Calu3 (cell line): ENCODE measurements at regions not wholly inside any gene's neighbourhood (a gene's known extent, or its start where the extent isn't known, plus 50 kb on each side); places are given as distances from the start of the nearest gene placed in this dataset.

Source experiments
- BruUV-seq: library from RNA; stranded (reverse); fragments of 400-500 nt; replicated peaks from 2 replicates; lab custom pipeline; 2021; lab: Mats Ljungman, UMichigan
- CTCF ChIA-PET: fragments of 300-600 bp; sonication (Branson Sonifier 250); formaldehyde crosslinking; loops from one replicate; lab custom pipeline; 2022; ENCODE audit warnings: antibody characterized with exemption; lab: Charles Lee
- DNase-seq: peaks from one replicate; pipeline ENCODE4 v3.0.0; 2022
- H3K27ac Mint-ChIP-seq: one replicate; pipeline ENCODE4 v1.8.0; 2022; ENCODE audit warnings: mixed read lengths; ENCODE audit not compliant: unreplicated experiment
- H3K27me3 Mint-ChIP-seq: one replicate; pipeline ENCODE4 v1.8.0; 2022; ENCODE audit warnings: mixed read lengths; ENCODE audit not compliant: unreplicated experiment
- H3K36me3 Mint-ChIP-seq: one replicate; pipeline ENCODE4 v1.8.0; 2022; ENCODE audit warnings: mild to moderate bottlenecking, moderate library complexity, mixed read lengths; ENCODE audit not compliant: insufficient read depth, unreplicated experiment
- H3K4me1 Mint-ChIP-seq: one replicate; pipeline ENCODE4 v1.8.0; 2022; ENCODE audit warnings: mild to moderate bottlenecking, low read depth, mixed read lengths; ENCODE audit not compliant: unreplicated experiment
- H3K4me3 Mint-ChIP-seq: one replicate; pipeline ENCODE4 v1.8.0; 2022; ENCODE audit warnings: mild to moderate bottlenecking, low read depth, moderate library complexity, mixed read lengths; ENCODE audit not compliant: unreplicated experiment
- H3K9me3 Mint-ChIP-seq: one replicate; pipeline ENCODE4 v1.8.0; 2022; ENCODE audit warnings: low read depth, mixed read lengths; ENCODE audit not compliant: unreplicated experiment
- intact Hi-C: fragments of 100-400 bp; cut with micrococcal nuclease; formaldehyde crosslinking; loops from one replicate; pipeline ENCODE4 v1.10.0; 2022; ENCODE audit not compliant: unreplicated experiment
- TF ChIP-seq, protein P1 (sequence below): fragments of 200-600 bp; IDR thresholded peaks from one replicate; pipeline ENCODE4 v1.8.0; 2022; ENCODE audit warnings: antibody characterized with exemption; ENCODE audit not compliant: unreplicated experiment

DNA sequence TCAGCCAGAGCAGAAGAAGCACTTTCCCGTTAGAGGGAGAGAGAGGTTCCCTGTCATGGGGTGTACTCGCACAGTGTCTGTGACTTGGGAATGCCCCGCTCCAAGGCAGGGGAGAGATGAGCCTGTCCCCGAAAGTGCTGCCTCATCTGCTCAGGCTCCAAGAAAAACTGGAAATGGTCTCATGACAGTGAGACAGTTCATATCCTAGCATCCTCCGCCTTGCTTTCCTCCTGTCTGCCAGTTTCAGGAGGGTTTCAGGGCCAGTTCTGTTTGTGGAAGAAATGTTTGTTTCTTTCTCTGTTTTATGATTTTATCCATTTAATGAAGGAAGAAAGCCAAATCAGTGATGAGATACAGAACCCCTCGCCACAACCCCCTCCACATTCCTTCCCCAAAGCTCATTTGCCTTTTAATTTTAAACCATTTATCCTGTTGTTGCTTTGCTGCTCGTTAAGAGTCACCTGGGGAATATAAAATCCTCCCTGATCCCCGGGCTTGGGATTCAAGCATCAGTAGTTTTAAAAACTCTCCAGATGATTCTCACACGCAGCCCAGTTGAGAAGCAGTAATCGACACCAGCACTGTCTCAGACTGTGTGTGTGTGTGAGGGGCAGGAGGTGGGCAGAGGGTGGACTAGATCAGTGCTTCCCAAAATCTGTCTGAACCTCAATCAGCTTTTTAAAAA lies 144.6 kb upstream of the UBL3 start:
- intact Hi-C loops = no loop called here
- H3K27me3 Mint-ChIP-seq = no peaks in the 10 kb centered on the region
- no peak for DNase-seq
- H3K4me1 Mint-ChIP-seq = no peaks in the 10 kb centered on the region
- TF ChIP-seq, protein P1, sequence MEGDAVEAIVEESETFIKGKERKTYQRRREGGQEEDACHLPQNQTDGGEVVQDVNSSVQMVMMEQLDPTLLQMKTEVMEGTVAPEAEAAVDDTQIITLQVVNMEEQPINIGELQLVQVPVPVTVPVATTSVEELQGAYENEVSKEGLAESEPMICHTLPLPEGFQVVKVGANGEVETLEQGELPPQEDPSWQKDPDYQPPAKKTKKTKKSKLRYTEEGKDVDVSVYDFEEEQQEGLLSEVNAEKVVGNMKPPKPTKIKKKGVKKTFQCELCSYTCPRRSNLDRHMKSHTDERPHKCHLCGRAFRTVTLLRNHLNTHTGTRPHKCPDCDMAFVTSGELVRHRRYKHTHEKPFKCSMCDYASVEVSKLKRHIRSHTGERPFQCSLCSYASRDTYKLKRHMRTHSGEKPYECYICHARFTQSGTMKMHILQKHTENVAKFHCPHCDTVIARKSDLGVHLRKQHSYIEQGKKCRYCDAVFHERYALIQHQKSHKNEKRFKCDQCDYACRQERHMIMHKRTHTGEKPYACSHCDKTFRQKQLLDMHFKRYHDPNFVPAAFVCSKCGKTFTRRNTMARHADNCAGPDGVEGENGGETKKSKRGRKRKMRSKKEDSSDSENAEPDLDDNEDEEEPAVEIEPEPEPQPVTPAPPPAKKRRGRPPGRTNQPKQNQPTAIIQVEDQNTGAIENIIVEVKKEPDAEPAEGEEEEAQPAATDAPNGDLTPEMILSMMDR = no peak
- H3K9me3 Mint-ChIP-seq = no peaks in the 10 kb centered on the region
- H3K36me3 Mint-ChIP-seq = no peaks in the 10 kb centered on the region
- no peak overlapping the region for H3K27ac Mint-ChIP-seq
- CTCF ChIA-PET = interaction anchor here (0.7 kb wide), 1 partner anchor 84 kb away, joined by 4 read pairs; no protein-coding TSS in a partner anchor
- BruUV-seq = no TSS peak
- H3K4me3 Mint-ChIP-seq = no peak overlapping the region

DNA sequence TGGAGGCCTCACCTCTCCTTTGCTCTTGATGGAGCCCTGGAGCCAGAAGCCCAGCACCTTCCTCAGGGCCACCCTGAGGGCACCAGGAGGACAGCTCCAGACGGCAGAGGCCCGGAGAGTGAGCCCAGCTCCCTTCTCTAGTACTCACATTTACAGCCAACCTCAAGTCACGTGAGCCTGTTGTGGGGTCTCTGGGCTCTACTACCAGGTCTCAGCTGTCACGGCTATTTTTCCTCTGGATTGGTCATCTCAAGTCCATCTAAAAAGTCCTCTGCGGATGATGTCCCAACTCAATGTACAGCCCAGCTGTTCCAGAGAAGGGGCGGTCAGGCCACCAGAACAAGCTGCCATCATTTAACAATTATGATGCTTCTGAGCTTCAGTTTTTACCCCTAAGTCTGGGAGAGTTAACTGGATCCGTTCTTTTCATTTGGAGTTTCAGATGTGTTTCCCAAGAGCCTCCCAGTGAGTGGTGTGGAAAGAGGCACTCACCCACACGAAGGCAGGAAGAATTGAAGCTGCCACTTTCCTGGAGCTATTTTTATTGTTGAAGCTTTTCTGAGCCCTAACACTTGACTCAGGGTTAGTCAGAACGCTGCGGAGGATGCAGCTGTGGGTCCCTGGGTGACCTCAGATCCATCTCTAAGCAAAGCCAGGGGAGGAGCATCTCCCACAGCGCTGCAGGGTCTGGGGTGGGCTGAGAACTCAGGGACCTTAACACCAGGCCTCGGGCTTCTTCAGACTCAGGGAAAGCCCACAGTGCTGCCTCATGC lies 143.5 kb upstream of the UBL3 start:
- H3K9me3 Mint-ChIP-seq = no peaks in the 10 kb centered on the region
- intact Hi-C loops = no loop called here
- CTCF ChIA-PET = no interaction called here
- no peaks in the 10 kb centered on the region for H3K27me3 Mint-ChIP-seq
- no TSS peak for BruUV-seq
- H3K27ac Mint-ChIP-seq = no peak overlapping the region
- H3K4me1 Mint-ChIP-seq = no peaks in the 10 kb centered on the region
- TF ChIP-seq, protein P1 = no peak
- DNase-seq = no peak
- no peak overlapping the region for H3K4me3 Mint-ChIP-seq
- H3K36me3 Mint-ChIP-seq = no peaks in the 10 kb centered on the region

DNA sequence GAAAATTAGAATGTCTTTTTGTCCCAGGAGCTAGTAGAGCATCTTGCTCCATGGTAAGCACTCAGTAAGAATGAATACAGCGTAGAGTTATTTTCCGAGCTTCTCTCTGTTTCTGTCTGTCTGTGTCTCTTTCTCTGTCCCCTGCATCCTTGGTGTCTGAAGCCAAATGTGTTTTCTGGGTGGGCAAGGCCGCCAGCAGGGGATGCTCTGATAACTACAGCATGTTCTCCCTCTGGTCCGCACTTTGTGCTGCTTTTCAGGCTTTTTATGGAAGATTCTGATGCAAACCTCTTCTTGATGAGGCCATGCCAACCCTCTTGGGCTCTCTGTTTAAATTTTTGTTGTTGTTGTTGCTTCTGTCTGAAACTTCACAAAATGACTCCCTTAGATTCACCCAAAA lies 142.8 kb upstream of the UBL3 start:
- CTCF ChIA-PET = no interaction called here
- no peak overlapping the region for H3K4me3 Mint-ChIP-seq
- H3K9me3 Mint-ChIP-seq = no peaks in the 10 kb centered on the region
- intact Hi-C loops = no loop called here
- no peaks in the 10 kb centered on the region for H3K27me3 Mint-ChIP-seq
- H3K36me3 Mint-ChIP-seq = no peaks in the 10 kb centered on the region
- no peak overlapping the region for H3K27ac Mint-ChIP-seq
- no peaks in the 10 kb centered on the region for H3K4me1 Mint-ChIP-seq
- no TSS peak for BruUV-seq
- DNase-seq = no peak
- TF ChIP-seq, protein P1 = no peak

DNA sequence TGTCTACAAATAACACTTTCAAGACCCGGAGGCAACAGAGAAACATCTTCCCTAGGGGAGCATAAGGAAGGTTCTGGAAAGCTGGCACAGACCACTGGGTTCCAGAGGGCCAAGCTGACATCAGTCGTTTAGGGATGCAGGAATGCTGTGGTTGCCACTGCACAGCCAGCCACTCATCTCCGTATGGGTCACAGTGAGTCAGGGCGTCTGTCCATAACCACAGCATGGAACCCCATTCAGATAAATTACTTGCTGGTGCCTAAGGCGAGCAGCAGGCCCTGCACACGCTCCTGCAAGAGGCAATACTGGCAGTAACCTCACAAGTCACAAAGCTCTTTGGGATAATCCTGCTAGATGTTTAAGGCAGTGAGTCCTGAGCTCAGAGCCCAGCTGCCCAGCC lies 140.9 kb upstream of the UBL3 start:
- no peak overlapping the region for H3K4me3 Mint-ChIP-seq
- DNase-seq = no peak

More for the DNA sequence above, 140.9 kb upstream of the UBL3 start:
- TF ChIP-seq, protein P1 = no peak
- BruUV-seq = no TSS peak
- CTCF ChIA-PET = no interaction called here
- Mint-ChIP-seq H3K27me3 (no peaks in the 10 kb centered on the region), H3K36me3 (no peaks in the 10 kb centered on the region), H3K9me3 (peaks cover 2% of the 10 kb centered on the region), H3K4me1 (no peaks in the 10 kb centered on the region), H3K27ac (no peak overlapping the region)
- intact Hi-C loops = no loop called here
